DND-41 (cell line): ENCODE measurements at regions not wholly inside any gene's neighbourhood (a gene's known extent, or its start where the extent isn't known, plus 50 kb on each side); places are given as distances from the start of the nearest gene placed in this dataset.

Experiments used
- ATAC-seq: fragments of 200-7000 bp; cut with Tn5 transposase; 3 replicates; pipeline ENCODE4 v1.9.1; 2021; ENCODE audit warnings: low read depth; ENCODE audit not compliant: insufficient read depth
- DNase-seq: peaks from one replicate; pipeline ENCODE4 v3.0.0-alpha.2; 2020
- H2AFZ ChIP-seq: 2 replicates; pipeline ENCODE4 v1.6.0; 2012; ENCODE audit warnings: low read depth, low read length
- H3K27ac ChIP-seq: 2 replicates; pipeline ENCODE4 v1.5.1; 2012; ENCODE audit warnings: low read length, inconsistent platforms
- H3K27me3 ChIP-seq: fragments of 200-600 bp; sonication (generic); 2 replicates; pipeline ENCODE4 v1.6.0; 2012; ENCODE audit warnings: low read length, mild to moderate bottlenecking, inconsistent platforms; ENCODE audit not compliant: insufficient read depth, poor library complexity
- H3K36me3 ChIP-seq: 2 replicates; pipeline ENCODE4 v1.5.1; 2012; ENCODE audit warnings: low read length, inconsistent platforms; ENCODE audit not compliant: insufficient read depth
- H3K4me1 ChIP-seq: 2 replicates; pipeline ENCODE4 v1.5.1; 2012; ENCODE audit warnings: mild to moderate bottlenecking, low read length; ENCODE audit not compliant: insufficient read depth
- H3K4me2 ChIP-seq: 2 replicates; pipeline ENCODE4 v1.6.0; 2012; ENCODE audit warnings: mild to moderate bottlenecking, moderate library complexity, low read length, inconsistent platforms; ENCODE audit not compliant: insufficient read depth
- H3K4me3 ChIP-seq, 2 experiments: fragments of 200-600 bp in 1 of 2; shearing (Covaris generic) in 1 of 2; 2 replicates each; pipeline ENCODE4 v1.5.1; 2012 to 2016; ENCODE audit warnings: inconsistent platforms in 2 of 2, low read length in 2 of 2, mild to moderate bottlenecking in 2 of 2, low read depth in 1 of 2, moderate library complexity in 1 of 2
- H3K79me2 ChIP-seq: 2 replicates; pipeline ENCODE4 v1.6.0; 2012; ENCODE audit warnings: low read length, inconsistent platforms; ENCODE audit not compliant: insufficient read depth
- H3K9ac ChIP-seq: 2 replicates; pipeline ENCODE4 v1.6.0; 2012; ENCODE audit warnings: low read depth, mild to moderate bottlenecking, inconsistent platforms, low read length, moderate library complexity
- H3K9me3 ChIP-seq: 2 replicates; pipeline ENCODE4 v1.5.1; 2012; ENCODE audit warnings: low read length, moderate library complexity, mild to moderate bottlenecking, inconsistent platforms; ENCODE audit not compliant: insufficient read depth, severe bottlenecking
- H4K20me1 ChIP-seq: 2 replicates; pipeline ENCODE4 v1.6.0; 2012; ENCODE audit warnings: low read length; ENCODE audit not compliant: insufficient read depth
- CTCF ChIP-seq: IDR thresholded peaks from 2 replicates; pipeline ENCODE4 v1.5.1; 2012; ENCODE audit warnings: borderline replicate concordance, low read length, moderate library complexity, mild to moderate bottlenecking; ENCODE audit not compliant: poor library complexity, severe bottlenecking; ENCODE audit errors: extremely low read depth
- EZH2 ChIP-seq: IDR thresholded peaks from 3 replicates; pipeline ENCODE4 v1.6.1; 2012; ENCODE audit warnings: borderline replicate concordance, low read depth, mild to moderate bottlenecking, moderate library complexity, low read length, inconsistent platforms; ENCODE audit not compliant: severe bottlenecking

- H3K4me2 ChIP-seq, result no peak overlapping the region
- H3K36me3 ChIP-seq, result no peaks in the 10 kb centered on the region
- ATAC-seq (no peak), DNase-seq (no peak)
- H3K4me3 ChIP-seq, result no peak overlapping the region
- no peaks in the 10 kb centered on the region for H3K4me1 ChIP-seq
- no peak overlapping the region for H3K27ac ChIP-seq
- TF ChIP-seq EZH2, result no peak
- no peak for TF ChIP-seq CTCF
- H3K27me3 ChIP-seq, result no peaks in the 10 kb centered on the region
- H3K9ac ChIP-seq, result no peak overlapping the region
- no peaks in the 10 kb centered on the region for H3K9me3 ChIP-seq
- no peaks in the 10 kb centered on the region for H4K20me1 ChIP-seq
- no peak overlapping the region for H2AFZ ChIP-seq
- no peaks in the 10 kb centered on the region for H3K79me2 ChIP-seq
Measured at GRCh38 chr16:49216593-49216992, 65.0 kb downstream of the CBLN1 start.

GRCh38 chr16:49213594-49213993, 68.0 kb downstream of the CBLN1 start:
- Histone ChIP-seq H3K27me3 (no peaks in the 10 kb centered on the region), H3K79me2 (no peaks in the 10 kb centered on the region), H3K4me1 (no peaks in the 10 kb centered on the region), H3K9ac (no peak overlapping the region), H3K9me3 (no peaks in the 10 kb centered on the region), H2AFZ (no peak overlapping the region), H4K20me1 (no peaks in the 10 kb centered on the region), H3K4me2 (no peak overlapping the region), H3K27ac (no peak overlapping the region), H3K4me3 (no peak overlapping the region), H3K36me3 (no peaks in the 10 kb centered on the region)
- ATAC-seq (no peak), DNase-seq (no peak)
- TF ChIP-seq CTCF (no peak), EZH2 (no peak)

DNA sequence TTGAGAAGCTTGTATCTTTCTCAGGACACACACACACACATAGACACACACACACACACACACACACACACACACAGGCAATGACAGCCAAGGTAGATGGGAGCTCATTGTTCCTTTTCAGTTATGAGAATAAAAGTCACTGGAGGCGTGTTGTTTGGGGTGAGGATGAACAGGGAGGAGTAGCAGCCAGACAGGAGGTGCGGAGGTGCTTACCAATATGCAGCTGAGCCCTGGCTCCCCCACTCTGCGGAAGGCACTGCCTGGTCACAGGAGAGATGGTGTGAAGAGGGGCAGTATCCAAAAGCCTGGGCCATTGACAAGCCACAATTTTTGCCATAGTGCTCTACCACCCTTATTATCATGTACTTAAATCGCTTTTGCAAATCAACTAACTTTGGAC, 77.4 kb downstream of the CBLN1 start:
- ATAC-seq (no peak), DNase-seq (no peak)
- H4K20me1 ChIP-seq, result no peaks in the 10 kb centered on the region
- no peak overlapping the region for H3K27ac ChIP-seq
- no peaks in the 10 kb centered on the region for H3K27me3 ChIP-seq
- no peak overlapping the region for H2AFZ ChIP-seq
- H3K79me2 ChIP-seq, result no peaks in the 10 kb centered on the region
- no peak overlapping the region for H3K4me3 ChIP-seq
- TF ChIP-seq EZH2 (no peak), CTCF (no peak)
- H3K4me2 ChIP-seq, result no peak overlapping the region
- no peak overlapping the region for H3K9ac ChIP-seq
- H3K4me1 ChIP-seq, result no peaks in the 10 kb centered on the region
- no peaks in the 10 kb centered on the region for H3K9me3 ChIP-seq
- H3K36me3 ChIP-seq, result no peaks in the 10 kb centered on the region

DNA sequence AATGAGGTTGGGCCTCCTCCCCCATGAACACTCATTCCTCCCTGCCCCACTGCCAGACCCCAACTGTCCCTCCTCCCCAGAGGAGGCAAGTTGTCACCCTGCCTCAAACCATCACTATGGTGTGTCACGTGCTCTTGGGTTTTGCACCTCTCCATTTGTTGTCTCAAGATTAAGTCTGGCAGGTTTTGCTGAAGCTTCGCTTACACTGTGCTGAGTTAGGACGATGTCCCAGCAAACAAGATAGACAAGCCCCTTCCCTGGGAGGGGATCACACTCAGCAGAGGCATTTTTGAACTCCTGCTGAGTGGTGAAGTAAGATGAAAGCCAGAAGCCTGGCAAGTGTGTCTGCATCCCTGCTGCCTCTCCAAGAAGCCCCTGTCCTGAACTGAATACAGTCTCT, 78.3 kb downstream of the CBLN1 start:
- H2AFZ ChIP-seq, result no peak overlapping the region
- no peak overlapping the region for H3K4me3 ChIP-seq
- H3K27me3 ChIP-seq, result no peaks in the 10 kb centered on the region
- H3K9ac ChIP-seq, result no peak overlapping the region
- H3K79me2 ChIP-seq, result no peaks in the 10 kb centered on the region
- H3K36me3 ChIP-seq, result no peaks in the 10 kb centered on the region
- no peaks in the 10 kb centered on the region for H3K4me1 ChIP-seq
- DNase-seq (no peak), ATAC-seq (no peak)
- TF ChIP-seq EZH2 (no peak), CTCF (no peak)
- no peaks in the 10 kb centered on the region for H4K20me1 ChIP-seq
- H3K9me3 ChIP-seq, result no peaks in the 10 kb centered on the region
- no peak overlapping the region for H3K27ac ChIP-seq
- H3K4me2 ChIP-seq, result no peak overlapping the region
